ENCODE measurements at regions not wholly inside any gene's neighbourhood (a gene's known extent, or its start where the extent isn't known, plus 50 kb on each side); places are given as distances from the start of the nearest gene placed in this dataset.

GRCh38 chr14:58738189-58738836 is 100.6 kb downstream of the DACT1 start (continued):
- no peak for TF ChIP-seq REST (IDR thresholded peaks at IDR 0.05; ENCODE audit: low read depth, low read length)
- TF ChIP-seq ZNF622 (IDR thresholded peaks at IDR 0.05), result no peak
- TF ChIP-seq SIN3A (IDR thresholded peaks at IDR 0.05; ENCODE audit: low read depth, low read length), result no peak
- TF ChIP-seq IRF4 (IDR thresholded peaks at IDR 0.05; ENCODE audit: low read depth, low read length), result no peak
- no peak for TF ChIP-seq FOS (IDR thresholded peaks at IDR 0.05; ENCODE audit: borderline replicate concordance, extremely low read depth, insufficient read length)
- no peak for TF ChIP-seq SREBF1 (IDR thresholded peaks at IDR 0.05; ENCODE audit: low read length)
- no peak for TF ChIP-seq CEBPB (IDR thresholded peaks at IDR 0.05; ENCODE audit: borderline replicate concordance in 1 of 2, low read depth in 2 of 2, low read length in 2 of 2)
- TF ChIP-seq MTA2 (IDR thresholded peaks at IDR 0.05; ENCODE audit: low read depth), result no peak
- TF ChIP-seq EGR1 (IDR thresholded peaks at IDR 0.05; ENCODE audit: borderline replicate concordance in 1 of 2, low read depth in 2 of 2, low read length in 2 of 2), result no peak
- TF ChIP-seq KDM1A (IDR thresholded peaks at IDR 0.05; ENCODE audit: borderline replicate concordance), result no peak
- TF ChIP-seq ZNF217 (IDR thresholded peaks at IDR 0.05), result no peak

Measured in GM12878 (cell line).